ENCODE measurements at regions not wholly inside any gene's neighbourhood (a gene's known extent, or its start where the extent isn't known, plus 50 kb on each side); places are given as distances from the start of the nearest gene placed in this dataset.

GRCh38 chr15:62360332-62361097 is 195.4 kb upstream of the C2CD4B start:
- CTCF ChIA-PET: no interaction called here
- TF ChIP-seq CTCF (conservative IDR thresholded peaks at IDR 0.05) (no peak), EZH2 (IDR thresholded peaks at IDR 0.05; ENCODE audit: low read depth) (no peak)
- no peak for DNase-seq
- no peaks in the 10 kb centered on the region for H4K20me1 ChIP-seq (ENCODE audit: insufficient read depth)
- POLR2A ChIA-PET (ENCODE audit: unreplicated experiment): no interaction called here
- no peaks in the 10 kb centered on the region for H3K9me2 ChIP-seq (ENCODE audit: insufficient read depth)
- H3K9me3 ChIP-seq (ENCODE audit: insufficient read depth, low read depth): no peaks in the 10 kb centered on the region
- H3K79me2 ChIP-seq (ENCODE audit: low read depth): no peaks in the 10 kb centered on the region
- H3K4me2 ChIP-seq: no peak overlapping the region
- intact Hi-C loops (cut with micrococcal nuclease; ENCODE audit: unreplicated experiment): no loop called here
- no TSS peak for BruUV-seq (replicated peaks)
- H3F3A ChIP-seq (ENCODE audit: insufficient read depth, low read depth): no peaks in the 10 kb centered on the region
- no peaks in the 10 kb centered on the region for H3K4me1 ChIP-seq (replicated peaks; ENCODE audit: insufficient read depth)
- no peaks in the 10 kb centered on the region for H3K27me3 ChIP-seq (ENCODE audit: insufficient read depth, low read depth)
- no peaks in the 10 kb centered on the region for H3K36me3 ChIP-seq (ENCODE audit: low read depth)
- no peak overlapping the region for H3K27ac ChIP-seq
- H3K4me3 ChIP-seq: no peak overlapping the region
- no peak overlapping the region for H2AFZ ChIP-seq

- Histone ChIP-seq H4K20me1 (ENCODE audit: insufficient read depth) (no peaks in the 10 kb centered on the region), H3K9me2 (ENCODE audit: insufficient read depth) (no peaks in the 10 kb centered on the region), H3K9me3 (ENCODE audit: insufficient read depth, low read depth) (no peaks in the 10 kb centered on the region), H3K4me3 (no peak overlapping the region), H3K4me1 (replicated peaks; ENCODE audit: insufficient read depth) (no peaks in the 10 kb centered on the region), H3K79me2 (ENCODE audit: low read depth) (no peaks in the 10 kb centered on the region), H3K4me2 (no peak overlapping the region), H2AFZ (no peak overlapping the region), H3K27ac (no peak overlapping the region), H3K27me3 (ENCODE audit: insufficient read depth, low read depth) (no peaks in the 10 kb centered on the region), H3K36me3 (ENCODE audit: low read depth) (no peaks in the 10 kb centered on the region), H3F3A (ENCODE audit: insufficient read depth, low read depth) (no peaks in the 10 kb centered on the region)
- TF ChIP-seq EZH2 (IDR thresholded peaks at IDR 0.05; ENCODE audit: low read depth) (no peak), CTCF (conservative IDR thresholded peaks at IDR 0.05) (no peak)
- ChIA-PET POLR2A (ENCODE audit: unreplicated experiment) (no interaction called here), CTCF (no interaction called here)
- intact Hi-C loops (cut with micrococcal nuclease; ENCODE audit: unreplicated experiment): no loop called here
- no peak for DNase-seq
- BruUV-seq (replicated peaks): no TSS peak
Observed at GRCh38 chr15:62362144-62362543, 197.1 kb upstream of the C2CD4B start.

GRCh38 chr15:62362608-62363007 is 197.5 kb upstream of the C2CD4B start:
- H3K9me3 ChIP-seq (ENCODE audit: insufficient read depth, low read depth): no peaks in the 10 kb centered on the region
- no peaks in the 10 kb centered on the region for H3K27me3 ChIP-seq (ENCODE audit: insufficient read depth, low read depth)
- no peaks in the 10 kb centered on the region for H4K20me1 ChIP-seq (ENCODE audit: insufficient read depth)
- no peak overlapping the region for H3K4me2 ChIP-seq
- POLR2A ChIA-PET (ENCODE audit: unreplicated experiment): no interaction called here
- no peaks in the 10 kb centered on the region for H3K4me1 ChIP-seq (replicated peaks; ENCODE audit: insufficient read depth)
- DNase-seq: peak in 1 of 2 experiments; percentile 40
- H3K36me3 ChIP-seq (ENCODE audit: low read depth): no peaks in the 10 kb centered on the region
- no TSS peak for BruUV-seq (replicated peaks)
- intact Hi-C loops (cut with micrococcal nuclease; ENCODE audit: unreplicated experiment): no loop called here
- H3F3A ChIP-seq (ENCODE audit: insufficient read depth, low read depth): no peaks in the 10 kb centered on the region
- no peak overlapping the region for H3K27ac ChIP-seq
- no peaks in the 10 kb centered on the region for H3K9me2 ChIP-seq (ENCODE audit: insufficient read depth)
- H3K4me3 ChIP-seq: no peak overlapping the region
- CTCF ChIA-PET: no interaction called here
- H2AFZ ChIP-seq: no peak overlapping the region
- H3K79me2 ChIP-seq (ENCODE audit: low read depth): no peaks in the 10 kb centered on the region
- no peak for TF ChIP-seq EZH2 (IDR thresholded peaks at IDR 0.05; ENCODE audit: low read depth)
- no peak for TF ChIP-seq CTCF (conservative IDR thresholded peaks at IDR 0.05)
